Mucosa of rectum (tissue), 2 donors: ENCODE measurements at regions not wholly inside any gene's neighbourhood (a gene's known extent, or its start where the extent isn't known, plus 50 kb on each side); places are given as distances from the start of the nearest gene placed in this dataset.

Source experiments
- H3K27ac ChIP-seq, 2 donors: one replicate each; pipeline ENCODE4 v1.7.0; 2013; ENCODE audit warnings: inconsistent platforms in 2 of 2, low read depth in 2 of 2, low read length in 2 of 2
- H3K27me3 ChIP-seq, 2 donors: one replicate each; pipeline ENCODE4 v1.7.0; 2013; ENCODE audit warnings: low read length in 2 of 2; ENCODE audit not compliant: control insufficient read depth in 2 of 2, insufficient read depth in 2 of 2
- H3K36me3 ChIP-seq, 2 donors: one replicate each; pipeline ENCODE4 v1.7.0; 2013; ENCODE audit warnings: low read length in 2 of 2; ENCODE audit not compliant: control insufficient read depth in 2 of 2, insufficient read depth in 2 of 2
- H3K4me1 ChIP-seq, 2 donors: one replicate each; pipeline ENCODE4 v1.7.0; 2013; ENCODE audit warnings: low read length in 2 of 2, mild to moderate bottlenecking in 1 of 2; ENCODE audit not compliant: control insufficient read depth in 2 of 2, insufficient read depth in 2 of 2
- H3K4me3 ChIP-seq, 2 donors: one replicate each; pipeline ENCODE4 v1.7.0; 2013; ENCODE audit warnings: low read length in 2 of 2
- H3K9ac ChIP-seq, 2 donors: one replicate each; pipeline ENCODE4 v1.7.0; 2013; ENCODE audit warnings: low read length in 2 of 2, low read depth in 1 of 2, mild to moderate bottlenecking in 1 of 2
- H3K9me3 ChIP-seq, 2 donors: one replicate each; pipeline ENCODE4 v1.7.0; 2013; ENCODE audit warnings: low read length in 2 of 2; ENCODE audit not compliant: control insufficient read depth in 2 of 2
- donor health status: healthy.
- donor health status: Normal muscosa, but diverticular disease.

- H3K36me3 ChIP-seq, result no peaks in the 10 kb centered on the region
- no peak overlapping the region for H3K4me3 ChIP-seq
- no peaks in the 10 kb centered on the region for H3K9me3 ChIP-seq
- no peaks in the 10 kb centered on the region for H3K27me3 ChIP-seq
- no peak overlapping the region for H3K27ac ChIP-seq
- H3K9ac ChIP-seq, result no peak overlapping the region
- H3K4me1 ChIP-seq, result no peaks in the 10 kb centered on the region
These were observed 918.3 kb downstream of the ARAP2 start for GRCh38 chr4:35325908-35326453.

DNA sequence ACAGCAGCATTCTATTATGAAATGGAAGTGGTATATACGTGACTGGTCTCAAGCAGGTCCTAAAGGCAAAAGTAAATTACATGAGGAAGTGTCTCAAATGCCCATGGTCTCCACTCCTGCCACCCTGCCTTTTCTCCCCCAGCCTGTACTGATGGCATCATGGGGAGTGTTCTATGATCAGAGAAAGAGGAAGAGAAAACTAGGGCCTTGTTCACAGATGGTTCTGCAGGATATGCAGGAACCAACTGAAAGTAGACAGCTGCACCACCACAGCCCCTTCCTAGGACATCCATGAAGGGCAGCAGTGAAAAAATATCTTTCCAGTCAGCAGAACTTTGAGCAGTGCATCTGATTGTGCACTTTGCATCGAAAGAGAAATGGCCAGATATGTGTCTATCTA lies 901.5 kb downstream of the ARAP2 start:
- Histone ChIP-seq H3K4me1 (no peaks in the 10 kb centered on the region), H3K27ac (no peak overlapping the region), H3K27me3 (no peaks in the 10 kb centered on the region), H3K9me3 (no peaks in the 10 kb centered on the region), H3K4me3 (no peak overlapping the region), H3K9ac (no peak overlapping the region), H3K36me3 (no peaks in the 10 kb centered on the region)

DNA sequence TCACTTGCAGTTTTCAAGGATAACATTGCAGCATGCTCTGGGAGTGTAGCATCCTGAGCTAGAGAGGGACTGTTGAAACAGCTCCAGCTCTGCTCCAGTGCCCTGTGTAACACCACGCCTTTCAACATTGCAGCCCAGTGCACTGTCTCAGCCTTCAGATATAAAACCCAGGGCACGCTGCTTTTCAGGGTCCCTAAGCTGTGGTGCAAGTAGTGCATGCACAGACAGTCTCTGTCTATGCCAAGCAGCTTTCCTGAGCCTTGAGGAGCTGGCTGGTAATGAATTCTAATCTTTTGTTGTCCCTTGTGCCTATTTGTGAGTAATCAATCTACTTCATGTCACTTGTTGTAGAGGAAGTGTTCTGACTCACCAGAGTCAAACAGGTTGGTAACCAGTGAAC lies 897.0 kb downstream of the ARAP2 start:
- H3K4me1 ChIP-seq, result no peaks in the 10 kb centered on the region
- no peak overlapping the region for H3K9ac ChIP-seq
- H3K9me3 ChIP-seq, result no peaks in the 10 kb centered on the region
- H3K36me3 ChIP-seq, result no peaks in the 10 kb centered on the region
- H3K27ac ChIP-seq, result no peak overlapping the region
- H3K4me3 ChIP-seq, result no peak overlapping the region
- no peaks in the 10 kb centered on the region for H3K27me3 ChIP-seq

- Histone ChIP-seq H3K27ac (no peak overlapping the region), H3K9ac (no peak overlapping the region), H3K9me3 (no peaks in the 10 kb centered on the region), H3K36me3 (no peaks in the 10 kb centered on the region), H3K4me3 (no peak overlapping the region), H3K4me1 (no peaks in the 10 kb centered on the region), H3K27me3 (no peaks in the 10 kb centered on the region)
These were observed 886.2 kb downstream of the ARAP2 start for GRCh38 chr4:35358001-35358584.

- no peak overlapping the region for H3K27ac ChIP-seq
These were observed 879.9 kb downstream of the ARAP2 start for GRCh38 chr4:35364321-35364870.

DNA sequence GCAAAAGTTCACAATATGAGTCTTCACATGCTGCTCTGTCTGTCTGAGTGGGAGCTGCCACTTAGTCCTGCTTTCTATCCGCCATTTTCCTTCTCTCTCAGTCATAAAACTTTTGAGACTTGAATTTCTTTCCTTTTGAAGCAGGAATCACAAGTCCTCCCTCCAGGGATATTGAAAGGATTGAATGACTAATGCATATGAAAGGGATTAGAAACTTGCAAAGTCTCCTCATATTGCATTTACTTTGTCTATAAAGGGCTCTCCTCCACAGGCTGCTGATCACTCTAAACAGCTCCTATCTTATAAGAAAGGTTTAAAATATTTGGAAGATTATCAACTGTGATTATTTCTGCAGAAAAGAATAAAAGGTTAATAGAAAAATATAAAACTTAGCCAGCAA lies 879.1 kb downstream of the ARAP2 start:
- Histone ChIP-seq H3K36me3 (no peaks in the 10 kb centered on the region), H3K27me3 (no peaks in the 10 kb centered on the region), H3K27ac (no peak overlapping the region), H3K9me3 (no peaks in the 10 kb centered on the region), H3K4me1 (no peaks in the 10 kb centered on the region), H3K9ac (no peak overlapping the region), H3K4me3 (no peak overlapping the region)

More at GRCh38 chr4:35364321-35364870, 879.9 kb downstream of the ARAP2 start:
- Histone ChIP-seq H3K9ac (no peak overlapping the region), H3K27me3 (no peaks in the 10 kb centered on the region), H3K4me1 (no peaks in the 10 kb centered on the region), H3K4me3 (no peak overlapping the region), H3K36me3 (no peaks in the 10 kb centered on the region), H3K9me3 (no peaks in the 10 kb centered on the region)

DNA sequence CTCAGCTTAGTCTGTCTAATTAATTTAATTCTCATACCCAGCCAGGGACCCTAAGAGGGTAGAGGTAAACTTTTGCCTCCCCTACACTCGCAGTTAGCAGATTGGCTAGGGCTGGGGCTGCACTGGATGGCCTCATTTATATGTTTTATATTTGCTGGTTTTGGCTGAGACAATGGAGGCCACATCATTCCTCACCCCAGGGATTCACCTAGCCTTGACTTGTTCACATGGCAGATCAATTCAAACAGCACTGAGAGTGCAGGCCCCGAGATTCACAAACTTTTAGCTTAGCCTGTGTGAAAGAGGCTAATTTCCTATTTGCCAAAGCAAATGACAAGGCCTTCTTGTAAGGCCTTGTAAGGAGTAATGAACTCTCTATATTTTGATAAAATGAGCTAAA lies 844.4 kb downstream of the ARAP2 start:
- Histone ChIP-seq H3K36me3 (no peaks in the 10 kb centered on the region), H3K27ac (no peak overlapping the region), H3K4me1 (no peaks in the 10 kb centered on the region), H3K9me3 (no peaks in the 10 kb centered on the region), H3K4me3 (no peak overlapping the region), H3K27me3 (no peaks in the 10 kb centered on the region), H3K9ac (no peak overlapping the region)

DNA sequence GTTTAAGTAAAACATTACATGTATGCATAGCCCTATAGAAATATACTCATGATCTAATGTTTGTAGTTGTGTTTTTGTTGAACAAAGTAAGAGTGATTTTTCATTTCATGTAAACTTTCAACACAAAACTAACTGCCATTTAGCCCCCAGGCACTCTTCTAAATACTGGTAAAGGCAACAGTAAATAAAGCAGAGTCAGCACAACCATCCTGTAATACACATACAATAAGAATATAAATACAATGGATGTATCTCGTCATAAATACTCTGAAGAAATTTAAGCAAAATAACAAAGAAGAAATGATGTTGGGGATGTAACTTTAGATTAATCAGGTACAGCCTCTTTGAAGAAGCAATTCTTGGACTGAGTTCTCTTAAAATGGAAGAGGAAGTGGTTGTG lies 821.2 kb downstream of the ARAP2 start:
- Histone ChIP-seq H3K9ac (no peak overlapping the region), H3K9me3 (no peaks in the 10 kb centered on the region), H3K27me3 (no peaks in the 10 kb centered on the region), H3K27ac (no peak overlapping the region), H3K4me1 (no peaks in the 10 kb centered on the region), H3K4me3 (no peak overlapping the region), H3K36me3 (no peaks in the 10 kb centered on the region)

DNA sequence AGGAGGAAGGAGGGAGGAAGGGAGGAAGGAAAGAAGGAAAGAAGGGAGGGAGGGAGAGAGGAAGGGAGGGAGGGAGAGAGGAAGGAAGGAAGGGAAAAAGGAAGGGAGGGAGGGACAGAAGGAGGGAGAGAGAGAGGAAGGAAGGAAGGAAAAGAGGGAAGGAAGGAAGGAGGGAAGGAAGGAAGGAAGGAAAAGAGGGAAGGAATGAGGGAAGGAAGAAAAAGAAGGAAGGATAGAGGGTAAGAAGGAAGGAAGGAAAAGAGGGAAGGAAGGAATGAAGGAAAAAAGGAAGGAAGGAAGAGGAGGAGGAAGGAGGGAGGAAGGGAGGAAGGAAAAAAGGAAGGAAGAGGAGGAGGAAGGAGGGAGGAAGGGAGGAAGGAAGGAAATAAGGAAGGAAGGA lies 796.8 kb downstream of the ARAP2 start:
- Histone ChIP-seq H3K4me3 (no peak overlapping the region), H3K4me1 (no peaks in the 10 kb centered on the region)

DNA sequence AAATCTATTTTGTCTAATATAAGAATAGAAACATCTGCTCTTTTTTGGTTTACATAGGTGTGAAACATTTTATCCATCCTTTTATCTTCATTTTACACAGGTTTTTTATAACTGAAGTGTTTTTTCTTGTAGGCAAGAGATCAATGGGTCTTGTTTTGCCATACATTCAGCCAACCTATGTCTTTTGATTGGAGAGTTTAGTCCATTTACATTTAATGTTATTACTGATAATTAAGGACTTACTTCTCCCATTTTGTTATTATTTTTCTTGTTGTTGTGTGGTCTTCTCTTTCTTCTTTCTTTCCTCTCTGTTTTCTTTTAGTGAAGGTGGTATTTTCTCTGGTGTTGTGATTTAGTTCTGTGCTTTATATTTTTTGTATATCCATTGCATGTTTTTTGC lies 785.3 kb downstream of the ARAP2 start:
- Histone ChIP-seq H3K9me3 (peaks cover 0 to 9% of the 10 kb centered on the region in 2 donors), H3K4me3 (no peak overlapping the region), H3K4me1 (no peaks in the 10 kb centered on the region), H3K9ac (no peak overlapping the region), H3K36me3 (no peaks in the 10 kb centered on the region), H3K27ac (no peak overlapping the region), H3K27me3 (no peaks in the 10 kb centered on the region)

More for the DNA sequence above, 796.8 kb downstream of the ARAP2 start:
- Histone ChIP-seq H3K27me3 (no peaks in the 10 kb centered on the region), H3K9ac (no peak overlapping the region), H3K36me3 (no peaks in the 10 kb centered on the region), H3K27ac (no peak overlapping the region), H3K9me3 (peaks cover 0 to 6% of the 10 kb centered on the region in 2 donors)
